ENCODE measurements at regions not wholly inside any gene's neighbourhood (a gene's known extent, or its start where the extent isn't known, plus 50 kb on each side); places are given as distances from the start of the nearest gene placed in this dataset.

GRCh38 chr7:22055226-22055625 lies 109.5 kb upstream of the CDCA7L start:
- no peak overlapping the region for H3K23ac ChIP-seq (ENCODE audit: insufficient read length, low read depth, low read length)
- H2BK12ac ChIP-seq (ENCODE audit: insufficient read length, low read depth, low read length), result no peak overlapping the region
- peaks cover 18 to 23% of the 10 kb centered on the region in 2 experiments for H3K4me1 Mint-ChIP-seq
- no peak overlapping the region for H2BK20ac ChIP-seq (ENCODE audit: low read depth, low read length, poor library complexity, severe bottlenecking)
- H3K18ac ChIP-seq (ENCODE audit: insufficient read length, low read depth, low read length), result no peak overlapping the region
- H3K9me3 Mint-ChIP-seq, result no peaks in the 10 kb centered on the region; a peak in 1 of 5 replicates
- no peak overlapping the region for H3K14ac ChIP-seq (ENCODE audit: insufficient read depth, low read length)
- no peak overlapping the region for H2BK5ac ChIP-seq (ENCODE audit: insufficient read length, low read length)
- no peaks in the 10 kb centered on the region for H3K9me3 ChIP-seq (ENCODE audit: control insufficient read depth, low read depth, low read length)
- H4K5ac ChIP-seq (ENCODE audit: insufficient read length, low read depth, low read length), result no peak overlapping the region
- H2AFZ ChIP-seq (ENCODE audit: low read length), result no peak overlapping the region
- H2BK15ac ChIP-seq (ENCODE audit: low read depth, low read length), result no peak overlapping the region
- no peak overlapping the region for H3K9ac ChIP-seq (ENCODE audit: extremely low read depth, insufficient read length, low read length)
- H2AK5ac ChIP-seq (ENCODE audit: insufficient read length, low read length), result no peak overlapping the region
- H2BK120ac ChIP-seq (ENCODE audit: low read depth, low read length, poor library complexity, severe bottlenecking), result no peak overlapping the region
- no peaks in the 10 kb centered on the region for H3K27me3 Mint-ChIP-seq (ENCODE audit: low read depth)
- no peaks in the 10 kb centered on the region for H3K27me3 ChIP-seq (ENCODE audit: insufficient read depth, low read length)
- TF ChIP-seq CTCF (conservative IDR thresholded peaks at IDR 0.05), result no peak
- no peaks in the 10 kb centered on the region for H4K20me1 ChIP-seq (ENCODE audit: control insufficient read depth, insufficient read depth, insufficient read length)
- no peak overlapping the region for H4K8ac ChIP-seq (replicated peaks; ENCODE audit: insufficient read length, low read depth, low read length)
- no peak overlapping the region for H3K56ac ChIP-seq (ENCODE audit: insufficient read length, low read depth, low read length)
- no peak overlapping the region for H3K4me2 ChIP-seq (ENCODE audit: insufficient read depth, insufficient read length, low read length)
- H3K79me1 ChIP-seq (ENCODE audit: insufficient read depth, low read depth, low read length, poor library complexity, severe bottlenecking), result no peaks in the 10 kb centered on the region
- H3K23me2 ChIP-seq (ENCODE audit: insufficient read length, low read depth, low read length, poor library complexity, severe bottlenecking), result no peaks in the 10 kb centered on the region
- no peak overlapping the region for H3K4me3 Mint-ChIP-seq
- peaks cover 2% of the 10 kb centered on the region; the same call in 1 of the 2 replicates for H3K4me1 ChIP-seq (ENCODE audit: insufficient read depth, low read length)
- no peak overlapping the region for H4K91ac ChIP-seq (ENCODE audit: insufficient read length, low read depth, low read length)
- H3K27ac ChIP-seq (ENCODE audit: insufficient read length, low read depth, low read length), result no peak overlapping the region
- no peak for DNase-seq
- H3K4ac ChIP-seq (ENCODE audit: low read depth, low read length), result no peak overlapping the region
- H3T11ph ChIP-seq (ENCODE audit: low read length), result no peak overlapping the region
- H3K36me3 Mint-ChIP-seq (ENCODE audit: insufficient read depth in 1 of 3, low read depth in 3 of 3), result 0 out of 7 replicates have a peak, but pooled peaks cover 0 to 2% (median 0%) of the 10 kb centered on the region in 3 experiments
- WGBS (ENCODE audit: extremely low coverage, insufficient read length, low lambda C conversion rate), result no CpG with 5 or more reads among the region's 6 CpGs
- no peak overlapping the region for H3K27ac Mint-ChIP-seq
- no peaks in the 10 kb centered on the region for H3K79me2 ChIP-seq (ENCODE audit: insufficient read depth, low read length)

Data from H9 (cell line).